ENCODE measurements at regions not wholly inside any gene's neighbourhood (a gene's known extent, or its start where the extent isn't known, plus 50 kb on each side); places are given as distances from the start of the nearest gene placed in this dataset.

DNA sequence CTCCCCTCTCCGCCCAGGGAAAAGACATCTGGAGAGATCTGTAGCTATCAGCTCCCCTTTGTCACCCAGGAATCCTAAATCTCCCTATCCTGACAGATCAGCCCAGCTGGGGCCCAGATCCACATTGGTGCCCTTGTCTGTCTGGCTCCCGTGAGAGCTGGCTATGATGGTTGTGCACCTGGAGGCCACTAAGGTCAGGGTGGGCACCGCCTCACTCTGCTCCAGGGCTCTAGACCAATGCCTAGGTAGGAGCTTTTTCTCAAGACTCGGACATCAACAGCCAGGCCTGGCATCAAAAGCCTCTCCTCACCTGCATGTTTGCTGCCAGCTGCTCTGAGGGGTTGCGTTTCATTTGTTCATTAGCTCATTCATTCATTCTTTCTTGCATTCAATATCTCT is 142.7 kb downstream of the SMAD6 start:
- no peak overlapping the region for H3K4me3 Mint-ChIP-seq
- H3K9me3 Mint-ChIP-seq (ENCODE audit: low read depth): no peaks in the 10 kb centered on the region
- no peaks in the 10 kb centered on the region for H3K36me3 Mint-ChIP-seq
- H3K27ac Mint-ChIP-seq: no peak overlapping the region
- peaks cover 7% of the 10 kb centered on the region for H3K4me1 Mint-ChIP-seq (ENCODE audit: low read depth)
- H3K27me3 Mint-ChIP-seq: peaks cover 33% of the 10 kb centered on the region

DNA sequence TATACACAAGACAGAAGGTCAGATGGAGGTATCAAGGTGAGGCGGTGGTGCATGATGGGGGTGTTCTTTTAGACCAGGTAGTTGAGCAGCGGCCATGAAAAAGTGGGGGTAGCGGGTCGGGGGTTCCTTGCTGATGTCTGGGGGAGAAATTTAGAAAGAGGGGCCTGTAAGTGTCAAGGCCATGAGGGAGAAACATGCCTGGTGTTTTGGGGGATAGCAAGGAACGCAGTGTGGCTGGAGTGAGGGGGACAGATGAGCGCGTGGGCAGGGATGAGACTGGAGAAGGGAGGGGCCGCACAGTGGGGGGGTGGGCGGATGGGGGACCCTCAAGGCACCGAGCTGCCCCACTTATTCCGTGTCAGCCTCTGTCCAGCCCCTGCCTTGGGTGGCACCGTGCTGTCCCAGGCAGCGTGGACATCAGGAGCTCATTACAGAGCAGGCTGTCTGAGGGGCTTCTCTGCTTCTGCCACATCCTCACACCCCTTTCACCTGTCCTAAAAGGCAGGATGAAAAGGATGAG is 143.3 kb downstream of the SMAD6 start:
- Mint-ChIP-seq H3K4me1 (ENCODE audit: low read depth) (peaks cover 7% of the 10 kb centered on the region), H3K4me3 (no peak overlapping the region), H3K9me3 (ENCODE audit: low read depth) (no peaks in the 10 kb centered on the region), H3K27ac (no peak overlapping the region), H3K36me3 (no peaks in the 10 kb centered on the region), H3K27me3 (peaks cover 33% of the 10 kb centered on the region)

DNA sequence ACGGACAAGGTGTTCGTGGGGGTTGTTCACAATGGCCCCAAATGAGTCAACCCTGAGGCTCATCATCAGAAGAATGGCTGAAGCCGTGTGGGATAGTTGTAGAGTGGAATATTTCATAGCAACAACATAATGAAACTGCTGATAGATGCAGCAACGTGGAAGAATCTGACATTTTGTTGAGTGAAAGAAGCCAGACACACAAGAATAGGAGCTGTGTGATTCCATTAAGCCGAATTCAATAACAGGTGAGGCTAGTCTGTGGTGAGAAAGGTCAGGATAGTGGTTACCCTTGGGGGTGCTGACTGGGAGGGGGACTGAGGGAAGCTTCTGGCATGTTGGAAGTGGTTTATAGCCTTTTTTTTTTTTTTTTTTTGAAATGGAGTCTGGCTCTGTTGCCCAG is 144.0 kb downstream of the SMAD6 start:
- H3K4me3 Mint-ChIP-seq: no peak overlapping the region
- H3K27ac Mint-ChIP-seq: no peak overlapping the region

DNA sequence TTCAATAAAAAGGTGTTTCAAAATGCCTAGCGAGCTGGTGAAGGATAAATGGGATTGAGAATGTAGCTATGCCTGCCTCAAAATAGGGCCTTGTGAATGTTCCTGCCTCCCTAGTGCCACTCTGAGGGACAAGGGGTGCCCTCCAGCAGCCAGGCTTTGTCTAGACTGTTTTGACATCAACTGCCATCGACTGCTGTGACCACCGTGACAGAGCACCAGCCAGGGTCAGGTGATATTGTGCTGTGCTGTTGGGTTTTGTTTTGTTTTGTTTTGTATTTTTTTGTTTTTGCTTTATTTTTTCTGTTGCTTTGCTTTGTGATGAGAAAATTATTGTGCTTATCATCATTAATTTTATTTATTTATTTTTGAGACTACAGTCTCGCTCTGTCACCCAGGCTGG is 144.8 kb downstream of the SMAD6 start:
- H3K4me1 Mint-ChIP-seq (ENCODE audit: low read depth): peaks cover 14% of the 10 kb centered on the region
- H3K9me3 Mint-ChIP-seq (ENCODE audit: low read depth): no peaks in the 10 kb centered on the region

More for the DNA sequence above, 144.0 kb downstream of the SMAD6 start:
- Mint-ChIP-seq H3K36me3 (no peaks in the 10 kb centered on the region), H3K27me3 (peaks cover 31% of the 10 kb centered on the region), H3K9me3 (ENCODE audit: low read depth) (no peaks in the 10 kb centered on the region), H3K4me1 (ENCODE audit: low read depth) (peaks cover 8% of the 10 kb centered on the region)

DNA sequence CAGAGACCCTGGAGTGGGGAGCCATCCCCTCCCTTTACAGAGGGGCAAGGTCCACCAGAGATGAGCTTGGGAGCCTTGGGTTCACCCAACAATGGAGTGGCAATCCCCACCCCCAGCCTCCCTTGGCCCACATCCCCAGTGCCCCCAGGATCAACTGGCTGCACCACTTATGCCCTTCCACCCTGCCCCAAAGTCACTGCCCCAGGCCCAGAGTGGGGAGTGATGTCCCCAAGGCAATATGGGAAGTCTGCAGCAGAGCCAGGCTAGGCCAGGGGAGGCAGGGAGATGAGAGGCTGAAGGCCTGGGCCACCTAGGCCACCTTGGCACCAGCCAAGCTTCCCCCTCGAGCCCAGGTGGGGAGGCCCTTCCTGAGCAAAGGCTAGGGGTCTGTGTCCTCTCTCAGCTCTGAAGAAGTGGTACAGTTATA is 145.5 kb downstream of the SMAD6 start:
- Mint-ChIP-seq H3K9me3 (ENCODE audit: low read depth) (no peaks in the 10 kb centered on the region), H3K27me3 (peaks cover 24% of the 10 kb centered on the region), H3K36me3 (no peaks in the 10 kb centered on the region), H3K27ac (no peak overlapping the region), H3K4me3 (no peak overlapping the region), H3K4me1 (ENCODE audit: low read depth) (peaks cover 14% of the 10 kb centered on the region)

More for the DNA sequence above, 144.8 kb downstream of the SMAD6 start:
- Mint-ChIP-seq H3K27ac (no peak overlapping the region), H3K36me3 (no peaks in the 10 kb centered on the region), H3K27me3 (peaks cover 25% of the 10 kb centered on the region), H3K4me3 (no peak overlapping the region)

DNA sequence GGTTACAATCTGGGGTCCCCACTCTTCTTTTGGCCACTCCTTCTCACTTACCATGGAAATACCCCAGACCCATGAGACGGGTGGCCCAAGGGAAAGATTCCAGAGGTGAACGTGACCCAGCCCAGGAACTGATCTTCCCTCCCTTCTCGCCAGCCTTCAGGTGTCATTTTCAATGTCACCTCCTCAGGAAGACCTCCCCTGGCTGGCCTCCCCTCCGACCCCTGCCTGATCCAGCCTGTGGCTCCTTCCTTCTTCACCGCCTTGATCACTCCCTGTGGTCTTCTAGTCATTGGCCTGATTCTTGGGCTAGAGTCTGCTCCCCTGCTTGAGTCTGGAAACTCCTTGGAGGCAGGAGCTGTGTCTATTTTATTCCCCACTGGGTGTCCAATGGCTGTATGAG is 146.1 kb downstream of the SMAD6 start:
- Mint-ChIP-seq H3K9me3 (ENCODE audit: low read depth) (no peaks in the 10 kb centered on the region), H3K27ac (no peak overlapping the region), H3K27me3 (peaks cover 21% of the 10 kb centered on the region), H3K4me3 (no peak overlapping the region), H3K36me3 (no peaks in the 10 kb centered on the region), H3K4me1 (ENCODE audit: low read depth) (peaks cover 11% of the 10 kb centered on the region)

DNA sequence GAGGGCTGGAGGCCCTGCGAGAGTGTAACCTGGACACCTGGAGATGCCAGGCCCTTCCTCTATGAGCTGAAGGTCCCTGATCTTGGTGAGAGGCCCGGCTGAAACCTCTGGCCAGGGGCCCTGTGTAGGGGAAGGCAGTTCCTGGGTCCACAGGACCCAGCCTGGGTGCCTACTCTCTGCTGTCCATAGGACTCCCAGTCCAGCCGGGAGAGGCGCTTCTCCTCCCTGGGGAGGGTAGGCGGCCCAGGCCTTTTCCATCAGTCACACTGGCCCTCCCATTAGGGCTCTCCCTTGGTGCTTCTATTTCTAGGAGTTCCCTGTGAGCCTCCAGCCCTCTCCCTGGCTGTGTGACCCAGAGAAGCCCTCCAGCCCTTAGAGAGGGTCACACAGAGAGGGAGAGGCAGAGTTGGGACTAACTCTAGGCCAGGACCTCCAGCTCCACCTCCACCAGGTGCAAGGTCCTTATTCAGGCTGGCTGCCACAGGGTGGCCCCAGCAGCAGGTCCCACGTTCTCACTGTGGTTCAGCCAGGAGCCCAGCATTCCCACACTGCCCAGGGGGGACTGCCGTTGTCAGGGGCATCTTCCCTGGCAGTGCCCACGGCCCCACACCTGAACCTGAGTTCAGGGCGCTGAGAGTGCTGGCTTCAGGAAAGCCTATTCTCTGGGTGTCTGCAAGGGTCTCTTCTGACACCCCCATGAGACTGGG is 146.8 kb downstream of the SMAD6 start:
- H3K27ac Mint-ChIP-seq: no peak overlapping the region
- peaks cover 17% of the 10 kb centered on the region for H3K27me3 Mint-ChIP-seq
- H3K4me3 Mint-ChIP-seq: no peak overlapping the region
- H3K4me1 Mint-ChIP-seq (ENCODE audit: low read depth): peaks cover 8% of the 10 kb centered on the region
- H3K36me3 Mint-ChIP-seq: no peaks in the 10 kb centered on the region
- no peaks in the 10 kb centered on the region for H3K9me3 Mint-ChIP-seq (ENCODE audit: low read depth)

DNA sequence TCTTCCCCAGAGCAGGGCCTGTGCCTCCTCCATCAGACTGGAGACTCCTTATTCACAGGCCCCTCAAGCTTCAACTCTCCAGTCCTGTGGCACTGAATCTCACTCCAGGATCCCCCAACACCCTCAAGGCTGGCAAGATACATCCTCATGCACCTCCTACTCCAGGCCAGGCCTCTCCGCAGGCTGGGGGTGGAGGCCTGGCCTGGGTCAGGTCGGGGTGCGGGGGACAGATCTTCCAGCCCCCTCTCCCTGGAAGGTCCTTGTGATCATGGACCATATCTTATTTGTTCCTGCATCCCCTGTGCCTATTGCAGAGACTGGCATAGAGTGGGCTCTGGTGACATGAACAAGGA is 147.3 kb downstream of the SMAD6 start:
- Mint-ChIP-seq H3K27ac (no peak overlapping the region), H3K4me3 (no peak overlapping the region), H3K36me3 (no peaks in the 10 kb centered on the region), H3K27me3 (peaks cover 19% of the 10 kb centered on the region), H3K4me1 (ENCODE audit: low read depth) (peaks cover 8% of the 10 kb centered on the region), H3K9me3 (ENCODE audit: low read depth) (no peaks in the 10 kb centered on the region)

DNA sequence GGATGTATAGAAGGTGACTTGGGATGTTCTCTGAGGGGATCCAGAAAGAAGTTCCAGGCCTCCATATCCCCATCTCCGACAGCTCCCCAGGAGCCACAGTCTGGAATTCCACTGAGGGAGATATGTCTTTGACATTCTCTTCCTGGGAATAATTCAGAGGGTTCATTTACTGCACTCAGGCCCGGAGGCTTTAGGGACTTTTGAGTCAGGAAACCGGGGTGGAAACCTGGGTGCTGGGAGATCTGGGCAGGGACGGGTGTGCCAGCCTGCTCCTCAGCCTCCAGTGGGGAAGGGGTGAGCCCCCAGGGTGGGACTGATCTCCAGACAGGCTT is 147.7 kb downstream of the SMAD6 start:
- Mint-ChIP-seq H3K27ac (no peak overlapping the region), H3K9me3 (ENCODE audit: low read depth) (no peaks in the 10 kb centered on the region), H3K4me3 (no peak overlapping the region), H3K36me3 (no peaks in the 10 kb centered on the region), H3K4me1 (ENCODE audit: low read depth) (peaks cover 8% of the 10 kb centered on the region), H3K27me3 (peaks cover 16% of the 10 kb centered on the region)

DNA sequence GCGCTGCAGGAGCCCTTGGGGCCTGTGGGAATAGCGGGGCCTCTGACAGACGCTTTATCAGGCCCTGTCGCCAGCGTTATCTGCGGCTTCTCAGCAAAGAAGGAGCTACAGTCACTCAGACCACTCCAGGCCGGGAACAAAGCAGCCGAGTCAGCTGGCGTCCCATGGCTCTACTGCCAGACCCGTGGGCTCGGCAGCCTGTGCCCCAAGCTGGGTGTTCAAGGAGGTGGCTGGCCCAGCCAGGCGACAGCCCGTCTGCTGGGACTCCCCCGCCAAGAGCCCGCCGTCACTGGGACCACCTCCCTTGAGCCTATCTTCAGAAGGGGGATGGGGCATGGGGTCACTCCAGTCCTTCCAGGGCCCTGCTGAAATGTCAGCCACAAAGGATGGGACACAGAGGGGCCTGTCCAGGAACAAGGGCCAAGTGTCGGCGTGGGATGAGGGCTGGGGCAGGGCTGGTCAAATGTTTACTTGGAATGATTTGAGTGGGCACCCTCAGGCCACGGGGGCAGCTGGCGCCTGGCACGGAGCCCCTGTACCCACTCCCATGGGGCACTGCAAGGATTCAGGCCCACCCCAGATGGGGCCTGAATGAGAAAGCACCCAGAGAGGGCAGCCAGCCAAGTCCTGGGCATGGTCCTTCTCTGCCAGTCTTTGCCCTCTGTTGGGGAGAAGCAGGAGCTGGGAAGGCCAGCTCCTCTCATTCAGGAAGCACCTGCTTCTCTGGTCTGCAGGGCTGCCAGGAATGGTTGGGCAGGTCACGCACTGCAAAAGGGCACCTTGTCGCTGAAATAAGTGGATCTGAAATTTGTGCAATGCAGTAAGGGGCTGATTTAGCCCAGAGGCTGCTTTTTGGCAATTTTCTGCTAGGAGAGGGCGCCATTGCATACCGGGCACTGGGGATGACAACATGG is 148.3 kb downstream of the SMAD6 start:
- no peak overlapping the region for H3K27ac Mint-ChIP-seq
- H3K4me3 Mint-ChIP-seq: no peak overlapping the region
- peaks cover 8% of the 10 kb centered on the region for H3K4me1 Mint-ChIP-seq (ENCODE audit: low read depth)
- no peaks in the 10 kb centered on the region for H3K9me3 Mint-ChIP-seq (ENCODE audit: low read depth)
- no peaks in the 10 kb centered on the region for H3K36me3 Mint-ChIP-seq
- H3K27me3 Mint-ChIP-seq: peaks cover 10% of the 10 kb centered on the region

DNA sequence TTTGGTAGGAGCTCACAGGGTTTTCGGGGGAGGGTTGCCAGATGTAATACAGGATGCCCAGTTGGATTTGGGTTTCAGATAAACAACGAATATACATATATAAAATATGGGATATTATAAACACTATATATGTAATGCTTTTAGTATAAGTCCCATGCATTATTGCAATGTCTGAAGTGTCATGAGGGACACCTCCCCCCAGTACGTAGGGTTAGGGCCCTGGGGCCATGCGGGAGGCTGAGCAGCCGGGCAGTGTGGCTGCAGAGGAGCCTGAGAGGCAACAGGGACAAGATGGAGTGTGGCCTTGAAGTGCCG is 148.9 kb downstream of the SMAD6 start:
- no peak overlapping the region for H3K4me3 Mint-ChIP-seq
- H3K36me3 Mint-ChIP-seq: no peaks in the 10 kb centered on the region
- H3K27ac Mint-ChIP-seq: no peak overlapping the region
- H3K9me3 Mint-ChIP-seq (ENCODE audit: low read depth): no peaks in the 10 kb centered on the region
- peaks cover 8% of the 10 kb centered on the region for H3K4me1 Mint-ChIP-seq (ENCODE audit: low read depth)
- peaks cover 10% of the 10 kb centered on the region for H3K27me3 Mint-ChIP-seq

DNA sequence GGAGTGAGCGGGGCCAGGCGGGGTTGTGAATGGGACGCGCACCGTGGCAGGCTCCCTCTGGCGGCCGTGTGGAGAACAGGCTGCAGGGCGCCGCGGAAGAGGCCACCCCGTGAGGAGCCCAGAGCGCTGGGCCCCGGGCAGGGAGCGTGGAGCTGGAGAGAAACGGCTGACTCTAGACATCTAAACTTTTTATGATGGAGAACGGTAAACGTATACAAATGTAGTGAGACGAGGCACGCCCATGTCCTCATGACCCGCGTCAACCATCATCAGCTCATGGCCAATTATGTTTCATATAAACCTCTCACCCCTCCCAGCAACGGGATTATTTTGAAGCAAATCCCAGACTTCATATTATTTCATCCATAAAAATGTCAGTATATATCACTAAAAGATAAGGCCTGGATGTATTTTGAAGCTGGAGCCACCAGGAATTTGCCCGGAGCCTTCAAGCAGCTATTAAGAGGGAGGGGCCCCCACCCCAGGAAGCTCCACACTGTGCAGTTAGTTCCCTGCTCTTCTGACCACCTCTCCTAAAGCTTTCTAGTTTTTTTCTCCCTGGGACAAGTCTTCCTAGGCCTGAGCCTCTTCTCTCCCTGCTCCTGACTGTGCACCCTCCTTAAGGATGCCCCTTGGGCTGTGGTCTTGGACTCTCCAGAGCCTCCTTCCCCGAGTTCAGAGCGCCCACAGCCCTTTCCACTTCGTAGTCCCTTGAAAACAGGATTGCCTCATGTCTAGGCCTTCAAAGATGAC is 149.5 kb downstream of the SMAD6 start:
- Mint-ChIP-seq H3K27ac (no peak overlapping the region), H3K4me1 (ENCODE audit: low read depth) (peaks cover 8% of the 10 kb centered on the region), H3K27me3 (peaks cover 9% of the 10 kb centered on the region), H3K36me3 (no peaks in the 10 kb centered on the region), H3K9me3 (ENCODE audit: low read depth) (no peaks in the 10 kb centered on the region), H3K4me3 (peak overlapping the region; percentile 27)

DNA sequence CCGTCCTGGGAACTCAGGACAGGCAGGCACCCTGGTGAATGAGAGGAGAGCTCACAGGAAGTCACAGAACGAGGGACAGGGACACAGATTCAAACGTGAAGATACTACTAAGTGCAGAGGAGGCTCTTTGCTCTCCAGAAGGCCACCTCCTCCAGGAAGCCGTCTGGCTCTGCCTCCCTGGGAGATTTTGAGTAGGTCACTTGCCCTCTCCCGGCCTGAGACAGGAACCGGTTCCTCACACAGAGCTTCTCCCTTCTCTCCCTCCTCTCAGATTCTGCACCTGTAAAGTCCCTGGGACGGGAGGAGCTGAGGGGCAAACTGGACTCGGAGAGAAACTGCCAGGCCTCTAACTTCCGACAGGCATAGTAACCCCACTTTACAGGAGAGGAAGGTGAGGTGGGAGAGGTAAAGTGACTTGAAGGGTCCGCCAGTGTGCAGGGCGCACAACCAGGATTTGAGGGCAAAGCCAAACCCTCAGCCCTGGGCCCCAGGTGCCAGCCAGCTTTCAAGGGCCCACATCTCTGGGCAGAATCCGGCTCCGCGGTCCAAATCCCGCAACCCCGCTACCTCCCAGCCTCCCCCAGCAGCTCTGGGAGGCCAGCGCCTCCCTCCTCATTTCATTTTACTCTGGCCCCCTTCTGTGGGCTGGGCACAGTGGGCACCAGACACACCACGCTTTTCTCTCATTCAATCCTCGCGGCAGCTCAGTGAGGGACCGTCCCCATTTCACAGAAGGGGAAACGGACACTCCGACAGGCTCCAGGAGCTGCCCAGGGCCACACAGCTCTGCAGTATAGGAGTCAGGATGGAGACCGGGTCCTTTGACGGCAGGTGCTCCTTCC is 150.2 kb downstream of the SMAD6 start:
- Mint-ChIP-seq H3K27me3 (peaks cover 7% of the 10 kb centered on the region), H3K27ac (no peak overlapping the region), H3K9me3 (ENCODE audit: low read depth) (no peaks in the 10 kb centered on the region), H3K36me3 (no peaks in the 10 kb centered on the region), H3K4me1 (ENCODE audit: low read depth) (peaks cover 8% of the 10 kb centered on the region), H3K4me3 (peak overlapping the region; percentile 3)

Measured in activated naive CD8-positive, alpha-beta T cell (primary cell).